ENCODE measurements at regions not wholly inside any gene's neighbourhood (a gene's known extent, or its start where the extent isn't known, plus 50 kb on each side); places are given as distances from the start of the nearest gene placed in this dataset.

- peaks cover 0 to 4% (median 0%) of the 10 kb centered on the region in 3 donors for H3K27me3 ChIP-seq
- no peak overlapping the region for H3K4me3 ChIP-seq
- no peak overlapping the region for H3K27ac ChIP-seq
- no peaks in the 10 kb centered on the region for H3K36me3 ChIP-seq
- peak in 1 of 2 donors; percentile 51 for DNase-seq
- no peak for TF ChIP-seq POLR2A (IDR thresholded peaks at IDR 0.05)
- TF ChIP-seq, protein P1, sequence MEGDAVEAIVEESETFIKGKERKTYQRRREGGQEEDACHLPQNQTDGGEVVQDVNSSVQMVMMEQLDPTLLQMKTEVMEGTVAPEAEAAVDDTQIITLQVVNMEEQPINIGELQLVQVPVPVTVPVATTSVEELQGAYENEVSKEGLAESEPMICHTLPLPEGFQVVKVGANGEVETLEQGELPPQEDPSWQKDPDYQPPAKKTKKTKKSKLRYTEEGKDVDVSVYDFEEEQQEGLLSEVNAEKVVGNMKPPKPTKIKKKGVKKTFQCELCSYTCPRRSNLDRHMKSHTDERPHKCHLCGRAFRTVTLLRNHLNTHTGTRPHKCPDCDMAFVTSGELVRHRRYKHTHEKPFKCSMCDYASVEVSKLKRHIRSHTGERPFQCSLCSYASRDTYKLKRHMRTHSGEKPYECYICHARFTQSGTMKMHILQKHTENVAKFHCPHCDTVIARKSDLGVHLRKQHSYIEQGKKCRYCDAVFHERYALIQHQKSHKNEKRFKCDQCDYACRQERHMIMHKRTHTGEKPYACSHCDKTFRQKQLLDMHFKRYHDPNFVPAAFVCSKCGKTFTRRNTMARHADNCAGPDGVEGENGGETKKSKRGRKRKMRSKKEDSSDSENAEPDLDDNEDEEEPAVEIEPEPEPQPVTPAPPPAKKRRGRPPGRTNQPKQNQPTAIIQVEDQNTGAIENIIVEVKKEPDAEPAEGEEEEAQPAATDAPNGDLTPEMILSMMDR (IDR thresholded peaks at IDR 0.05), result no peak
- TF ChIP-seq POLR2AphosphoS5 (IDR thresholded peaks at IDR 0.05), result no peak
- no peak for TF ChIP-seq EP300 (IDR thresholded peaks at IDR 0.05)
- 53 to 74% (median 59%) methylated on average over 3 of the region's 3 CpGs for WGBS, 5 donors
- H3K4me1 ChIP-seq, result no peaks in the 10 kb centered on the region
- H3K9me3 ChIP-seq, result no peaks in the 10 kb centered on the region
- intact Hi-C loops (cut with DNase I; ENCODE audit: low total_unique reads), result loop anchor here (5.0 kb wide), 1 partner anchor 92 kb away; no protein-coding TSS in a partner anchor
Observed at GRCh38 chr1:48105165-48105564, 108.0 kb upstream of the TRABD2B start.

GRCh38 chr1:48103495-48103894, 106.3 kb upstream of the TRABD2B start:
- no peak overlapping the region for H3K27ac ChIP-seq
- 79 to 91% (median 86%) methylated on average over 6 of the region's 6 CpGs for WGBS, 5 donors
- no peaks in the 10 kb centered on the region for H3K36me3 ChIP-seq
- intact Hi-C loops (cut with DNase I; ENCODE audit: low total_unique reads), result no loop called here
- H3K9me3 ChIP-seq, result no peaks in the 10 kb centered on the region
- peaks cover 0 to 4% (median 0%) of the 10 kb centered on the region in 3 donors for H3K27me3 ChIP-seq
- no peak for DNase-seq
- H3K4me1 ChIP-seq, result no peaks in the 10 kb centered on the region
- H3K4me3 ChIP-seq, result no peak overlapping the region
- TF ChIP-seq EP300 (IDR thresholded peaks at IDR 0.05), result no peak
- TF ChIP-seq POLR2AphosphoS5 (IDR thresholded peaks at IDR 0.05), result no peak
- TF ChIP-seq POLR2A (IDR thresholded peaks at IDR 0.05), result no peak

DNA sequence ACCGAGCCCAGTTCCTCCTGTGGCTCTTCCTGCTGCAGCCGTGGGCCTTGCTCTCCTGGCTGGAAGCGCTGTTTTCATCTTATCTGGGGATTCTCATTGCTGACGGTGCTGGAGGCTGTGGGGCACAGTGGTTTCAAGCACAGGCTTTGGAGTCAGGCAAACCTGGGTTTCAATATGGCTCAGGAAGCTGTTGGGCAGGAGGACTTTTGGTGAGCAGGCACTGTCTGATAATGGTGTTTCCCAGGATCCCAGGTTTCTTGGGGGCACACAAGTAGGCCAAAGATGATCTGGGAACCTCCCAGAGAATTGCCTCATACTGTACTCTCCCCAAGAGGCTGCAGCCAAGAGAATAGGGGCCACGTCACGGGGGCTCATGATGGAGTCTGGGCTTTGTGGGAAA, 105.6 kb upstream of the TRABD2B start:
- 63 to 89% (median 80%) methylated on average over 6 of the region's 6 CpGs for WGBS, 5 donors
- no peaks in the 10 kb centered on the region for H3K4me1 ChIP-seq
- intact Hi-C loops (cut with DNase I; ENCODE audit: low total_unique reads), result no loop called here
- no peaks in the 10 kb centered on the region for H3K9me3 ChIP-seq
- no peak for DNase-seq
- H3K36me3 ChIP-seq, result no peaks in the 10 kb centered on the region
- TF ChIP-seq POLR2A (IDR thresholded peaks at IDR 0.05) (no peak), POLR2AphosphoS5 (IDR thresholded peaks at IDR 0.05) (no peak), EP300 (IDR thresholded peaks at IDR 0.05) (no peak)
- TF ChIP-seq, protein P1 (IDR thresholded peaks at IDR 0.05), result no peak
- H3K4me3 ChIP-seq, result no peak overlapping the region
- peaks cover 0 to 11% (median 0%) of the 10 kb centered on the region in 3 donors for H3K27me3 ChIP-seq
- no peak overlapping the region for H3K27ac ChIP-seq

- TF ChIP-seq POLR2AphosphoS5 (IDR thresholded peaks at IDR 0.05) (no peak), POLR2A (IDR thresholded peaks at IDR 0.05) (no peak), EP300 (IDR thresholded peaks at IDR 0.05) (no peak)
- TF ChIP-seq, protein P1 (IDR thresholded peaks at IDR 0.05), result no peak
- no peak overlapping the region for H3K27ac ChIP-seq
- WGBS, 5 donors, result 17 to 29% (median 22%) methylated on average over 10 of the region's 10 CpGs
- H3K36me3 ChIP-seq, result no peaks in the 10 kb centered on the region
- H3K27me3 ChIP-seq, result peaks cover 0 to 16% (median 0%) of the 10 kb centered on the region in 3 donors
- peak in 1 of 2 donors; percentile 46 for DNase-seq
- H3K4me3 ChIP-seq, result no peak overlapping the region
- intact Hi-C loops (cut with DNase I; ENCODE audit: low total_unique reads), result no loop called here
- peaks cover 0 to under 1% (median 0%) of the 10 kb centered on the region in 4 donors for H3K4me1 ChIP-seq
- H3K9me3 ChIP-seq, result no peaks in the 10 kb centered on the region
Observed at GRCh38 chr1:48099072-48099773, 102.0 kb upstream of the TRABD2B start.
